ENCODE measurements at regions not wholly inside any gene's neighbourhood (a gene's known extent, or its start where the extent isn't known, plus 50 kb on each side); places are given as distances from the start of the nearest gene placed in this dataset.

GRCh38 chr1:185478877-185479276 is 161.8 kb upstream of the IVNS1ABP start:
- TF ChIP-seq POLR2A (IDR thresholded peaks at IDR 0.05) (no peak), EP300 (IDR thresholded peaks at IDR 0.05) (no peak), CTCF (IDR thresholded peaks at IDR 0.05) (no peak)

Data from tibial nerve (tissue), 4 donors.